HL-60 (cell line): ENCODE measurements at regions not wholly inside any gene's neighbourhood (a gene's known extent, or its start where the extent isn't known, plus 50 kb on each side); places are given as distances from the start of the nearest gene placed in this dataset.

Experiments used
- CTCF ChIP-seq: IDR thresholded peaks from one replicate; pipeline ENCODE4 v1.5.1; 2011; ENCODE audit warnings: low read length, control low read depth, inconsistent platforms; ENCODE audit not compliant: insufficient read depth
- POLR2AphosphoS5 ChIP-seq: IDR thresholded peaks from 2 replicates; pipeline ENCODE4 v1.6.1; 2012; ENCODE audit warnings: low read depth
- REST ChIP-seq: IDR thresholded peaks from 2 replicates; pipeline ENCODE4 v1.6.1; 2012; ENCODE audit warnings: low read depth; ENCODE audit not compliant: insufficient replicate concordance

GRCh38 chr11:87675993-87676392 lies 499.2 kb downstream of the RAB38 start:
- TF ChIP-seq CTCF (no peak), POLR2AphosphoS5 (no peak), REST (no peak)
